ENCODE measurements at regions not wholly inside any gene's neighbourhood (a gene's known extent, or its start where the extent isn't known, plus 50 kb on each side); places are given as distances from the start of the nearest gene placed in this dataset.

DNA sequence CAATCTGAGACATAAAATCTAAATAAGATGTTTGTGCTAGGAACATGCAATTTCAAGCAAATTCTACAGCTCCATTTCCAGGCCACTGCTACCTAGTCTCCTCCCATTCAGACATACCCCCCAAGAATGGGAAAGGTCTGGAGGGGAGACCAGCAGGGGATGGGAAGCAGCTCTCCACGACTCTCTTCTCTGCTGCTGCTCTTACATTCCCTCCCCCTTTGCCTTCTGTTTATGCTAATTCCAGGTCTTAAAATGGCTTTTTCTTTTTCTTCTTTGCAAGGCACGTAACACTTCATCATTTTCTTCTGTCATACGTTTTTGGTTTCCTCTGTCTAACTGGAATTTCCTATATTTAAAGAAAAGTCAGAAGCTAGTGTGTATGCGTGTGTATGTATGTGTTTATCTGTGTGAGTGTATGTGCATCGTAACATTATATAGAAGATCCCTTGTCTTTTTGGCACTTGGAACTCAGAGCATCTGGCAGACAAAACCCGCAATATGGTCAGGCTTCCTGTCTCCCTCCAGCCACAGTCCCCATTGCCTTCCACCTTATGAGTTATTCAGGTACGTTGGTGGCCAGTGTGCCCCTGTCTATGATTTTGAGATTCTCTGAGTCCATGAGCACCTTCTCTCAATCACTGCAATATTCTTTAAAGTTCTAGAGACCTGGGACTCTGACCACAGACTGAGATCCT, 493.7 kb downstream of the BTBD3 start:
- TF ChIP-seq ZNF37A (tag by site-specific recombination; IDR thresholded peaks at IDR 0.05) (no peak), ZNF76 (tag by site-specific recombination; IDR thresholded peaks at IDR 0.05; ENCODE audit: borderline replicate concordance, low read depth) (no peak)
- TF ChIP-seq, protein P1, sequence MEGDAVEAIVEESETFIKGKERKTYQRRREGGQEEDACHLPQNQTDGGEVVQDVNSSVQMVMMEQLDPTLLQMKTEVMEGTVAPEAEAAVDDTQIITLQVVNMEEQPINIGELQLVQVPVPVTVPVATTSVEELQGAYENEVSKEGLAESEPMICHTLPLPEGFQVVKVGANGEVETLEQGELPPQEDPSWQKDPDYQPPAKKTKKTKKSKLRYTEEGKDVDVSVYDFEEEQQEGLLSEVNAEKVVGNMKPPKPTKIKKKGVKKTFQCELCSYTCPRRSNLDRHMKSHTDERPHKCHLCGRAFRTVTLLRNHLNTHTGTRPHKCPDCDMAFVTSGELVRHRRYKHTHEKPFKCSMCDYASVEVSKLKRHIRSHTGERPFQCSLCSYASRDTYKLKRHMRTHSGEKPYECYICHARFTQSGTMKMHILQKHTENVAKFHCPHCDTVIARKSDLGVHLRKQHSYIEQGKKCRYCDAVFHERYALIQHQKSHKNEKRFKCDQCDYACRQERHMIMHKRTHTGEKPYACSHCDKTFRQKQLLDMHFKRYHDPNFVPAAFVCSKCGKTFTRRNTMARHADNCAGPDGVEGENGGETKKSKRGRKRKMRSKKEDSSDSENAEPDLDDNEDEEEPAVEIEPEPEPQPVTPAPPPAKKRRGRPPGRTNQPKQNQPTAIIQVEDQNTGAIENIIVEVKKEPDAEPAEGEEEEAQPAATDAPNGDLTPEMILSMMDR (tag by site-specific recombination; IDR thresholded peaks at IDR 0.05): no peak
